Kidney epithelial cell (primary cell): ENCODE measurements at regions not wholly inside any gene's neighbourhood (a gene's known extent, or its start where the extent isn't known, plus 50 kb on each side); places are given as distances from the start of the nearest gene placed in this dataset.
A peak's percentile ranks its signal among the peaks of the same experiment; 100 is the strongest.

Experiments
- DNase-seq: peaks from one replicate; pipeline ENCODE4 v3.0.0-alpha.2; 2010; ENCODE audit warnings: low read depth
- H3K27me3 ChIP-seq: 2 replicates; pipeline ENCODE4 v1.6.0; 2011; ENCODE audit warnings: low read length; ENCODE audit not compliant: control insufficient read depth, insufficient read depth
- H3K36me3 ChIP-seq: 2 replicates; pipeline ENCODE4 v1.5.1; 2011; ENCODE audit warnings: low read length; ENCODE audit not compliant: control insufficient read depth, insufficient read depth
- H3K4me3 ChIP-seq: 2 replicates; pipeline ENCODE4 v1.5.1; 2011; ENCODE audit warnings: low read depth, mild to moderate bottlenecking, control low read depth, low read length
- CTCF ChIP-seq: IDR thresholded peaks from 2 replicates; pipeline ENCODE4 v1.5.1; 2011; ENCODE audit warnings: mild to moderate bottlenecking, moderate library complexity, low read length, control low read depth, inconsistent platforms; ENCODE audit not compliant: insufficient read depth, poor library complexity, severe bottlenecking

GRCh38 chrX:79530310-79531108 is 163.4 kb upstream of the ITM2A start:
- no peaks in the 10 kb centered on the region for H3K36me3 ChIP-seq
- no peak for TF ChIP-seq CTCF

GRCh38 chrX:79524642-79525041 is 157.5 kb upstream of the ITM2A start:
- peak; percentile 33 for TF ChIP-seq CTCF
- Histone ChIP-seq H3K36me3 (no peaks in the 10 kb centered on the region), H3K4me3 (no peak overlapping the region), H3K27me3 (no peaks in the 10 kb centered on the region)
- DNase-seq: no peak

More at GRCh38 chrX:79530310-79531108, 163.4 kb upstream of the ITM2A start:
- DNase-seq: no peak
- Histone ChIP-seq H3K27me3 (no peaks in the 10 kb centered on the region), H3K4me3 (no peak overlapping the region)

DNA sequence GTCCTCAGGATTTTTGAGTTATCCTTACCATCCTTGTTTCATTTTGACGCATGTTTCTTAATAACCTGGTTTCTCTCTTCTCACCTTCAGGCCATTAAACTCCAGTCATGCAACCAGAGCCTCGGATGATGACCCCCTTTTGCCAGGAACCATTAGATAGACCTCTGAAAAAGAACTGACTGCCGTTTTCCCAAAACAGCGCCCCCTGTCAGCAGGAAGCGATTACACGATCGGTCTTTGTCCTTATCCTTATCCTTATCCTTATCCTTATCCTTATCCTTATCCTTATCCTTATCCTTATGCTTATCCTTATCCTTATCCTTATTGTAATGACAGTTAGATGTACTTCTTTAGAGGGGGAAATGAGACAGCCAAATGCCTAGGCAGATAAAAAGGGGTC is 148.4 kb upstream of the ITM2A start:
- no peaks in the 10 kb centered on the region for H3K36me3 ChIP-seq
- no peak overlapping the region for H3K4me3 ChIP-seq
- no peak for DNase-seq
- H3K27me3 ChIP-seq: no peaks in the 10 kb centered on the region
- TF ChIP-seq CTCF: no peak

DNA sequence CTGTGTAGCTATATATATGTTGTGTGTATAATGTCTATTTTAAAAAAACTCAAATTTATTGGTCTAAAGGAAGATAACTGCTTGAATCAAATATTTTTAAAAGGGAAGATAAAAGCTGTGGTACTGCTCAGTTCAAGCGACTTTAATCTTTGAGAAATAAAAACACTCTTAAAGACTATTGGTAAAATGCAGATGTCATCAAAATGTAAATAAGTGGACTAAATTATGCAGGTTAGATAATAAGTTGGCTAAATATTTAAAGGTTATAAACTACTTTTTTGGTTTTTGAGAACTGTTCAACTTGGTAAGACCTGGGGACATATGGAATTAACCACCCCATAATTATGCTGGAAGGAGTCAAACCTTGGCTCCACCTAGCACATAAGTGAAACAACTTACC is 144.7 kb upstream of the ITM2A start:
- Histone ChIP-seq H3K36me3 (no peaks in the 10 kb centered on the region), H3K4me3 (no peak overlapping the region), H3K27me3 (no peaks in the 10 kb centered on the region)
- no peak for TF ChIP-seq CTCF
- no peak for DNase-seq

DNA sequence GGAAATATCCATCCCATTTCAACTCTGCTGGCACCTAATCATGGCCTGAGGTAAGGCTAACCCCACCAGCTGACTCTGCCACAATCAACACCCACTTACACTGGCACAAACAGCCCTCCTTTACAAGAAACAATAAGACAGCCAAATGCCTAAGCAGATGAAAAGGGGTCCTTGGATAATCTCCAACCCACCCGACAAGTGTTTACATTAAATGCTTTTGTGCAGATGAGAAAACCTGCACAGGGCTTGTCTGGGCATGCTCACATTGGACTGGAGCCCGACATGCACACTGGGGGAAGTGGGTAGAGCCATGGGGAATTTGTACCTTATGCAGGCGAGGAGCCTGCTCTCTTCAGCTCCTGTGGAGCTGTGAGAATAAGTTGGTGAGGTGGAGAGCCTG is 138.9 kb upstream of the ITM2A start:
- H3K27me3 ChIP-seq: no peaks in the 10 kb centered on the region
- H3K36me3 ChIP-seq: no peaks in the 10 kb centered on the region
- DNase-seq: no peak
- no peak overlapping the region for H3K4me3 ChIP-seq
- TF ChIP-seq CTCF: no peak

DNA sequence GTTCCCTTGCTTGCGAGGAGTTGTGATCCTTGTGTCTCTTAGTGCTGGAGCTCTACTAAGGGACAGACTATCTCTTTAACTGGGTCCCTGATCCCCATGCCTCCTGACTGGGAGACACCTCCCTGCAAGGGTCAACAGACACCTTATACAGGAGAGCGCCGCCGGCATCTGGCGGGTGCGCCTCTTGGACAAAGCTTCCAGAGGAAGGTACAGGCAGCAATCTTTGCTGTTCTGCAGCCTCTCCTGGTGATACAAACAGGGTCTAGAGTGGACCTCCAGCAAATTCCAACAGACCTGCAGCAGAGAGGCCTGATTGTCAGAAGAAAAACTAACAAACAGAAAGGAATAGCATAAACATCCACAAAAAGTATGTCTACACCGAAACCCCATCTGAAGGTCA is 115.6 kb upstream of the ITM2A start:
- Histone ChIP-seq H3K36me3 (no peaks in the 10 kb centered on the region), H3K27me3 (no peaks in the 10 kb centered on the region)
- no peak for TF ChIP-seq CTCF

More for the DNA sequence above, 115.6 kb upstream of the ITM2A start:
- no peak for DNase-seq
- no peak overlapping the region for H3K4me3 ChIP-seq
